Inferior parietal cortex (tissue), 1 donor: ENCODE measurements at regions not wholly inside any gene's neighbourhood (a gene's known extent, or its start where the extent isn't known, plus 50 kb on each side); places are given as distances from the start of the nearest gene placed in this dataset.

ENCODE experiments used
- DNase-seq: peaks from one replicate; pipeline ENCODE4 v3.0.0-alpha.2; 2016; ENCODE audit errors: extremely low spot score

GRCh38 chr1:228990906-228991569 is 255.8 kb downstream of the RHOU start:
- no peak for DNase-seq

GRCh38 chr1:228992044-228992443 is 256.8 kb downstream of the RHOU start:
- no peak for DNase-seq

- peak; percentile 40 for DNase-seq
Measured at GRCh38 chr1:228992907-228993535, 257.7 kb downstream of the RHOU start.

- DNase-seq: no peak
Measured at GRCh38 chr1:228994676-228995594, 259.7 kb downstream of the RHOU start.

GRCh38 chr1:228996281-228996680 is 261.0 kb downstream of the RHOU start:
- no peak for DNase-seq

GRCh38 chr1:228997721-228998144 is 262.5 kb downstream of the RHOU start:
- no peak for DNase-seq

GRCh38 chr1:228998179-228998578 is 262.9 kb downstream of the RHOU start:
- DNase-seq: no peak

- DNase-seq: no peak
Measured at GRCh38 chr1:228999446-229000170, 264.3 kb downstream of the RHOU start.

- no peak for DNase-seq
Measured at GRCh38 chr1:229000187-229000586, 264.9 kb downstream of the RHOU start.

- DNase-seq: no peak
Measured at GRCh38 chr1:229001467-229002011, 266.3 kb downstream of the RHOU start.

GRCh38 chr1:229002037-229002436 is 266.8 kb downstream of the RHOU start:
- DNase-seq: no peak

- DNase-seq: no peak
Measured at GRCh38 chr1:229002451-229002960, 267.2 kb downstream of the RHOU start.

GRCh38 chr1:229003233-229004031 is 267.5 kb upstream of the RAB4A start:
- peak; percentile 83 for DNase-seq

GRCh38 chr1:229004066-229004833 is 266.7 kb upstream of the RAB4A start:
- no peak for DNase-seq

GRCh38 chr1:229005097-229005496 is 265.8 kb upstream of the RAB4A start:
- no peak for DNase-seq

GRCh38 chr1:229005556-229005955 is 265.4 kb upstream of the RAB4A start:
- DNase-seq: no peak

- no peak for DNase-seq
Measured at GRCh38 chr1:229006121-229006870, 264.6 kb upstream of the RAB4A start.

- no peak for DNase-seq
Measured at GRCh38 chr1:229007167-229007566, 263.7 kb upstream of the RAB4A start.

- no peak for DNase-seq
Measured at GRCh38 chr1:229007701-229008100, 263.2 kb upstream of the RAB4A start.
